Body of pancreas (tissue), 4 donors: ENCODE measurements at regions not wholly inside any gene's neighbourhood (a gene's known extent, or its start where the extent isn't known, plus 50 kb on each side); places are given as distances from the start of the nearest gene placed in this dataset.

Experiments used
- ATAC-seq: fragments of 150-250 bp; one replicate; pipeline ENCODE4 v1.9.1; 2016
- DNase-seq, 4 donors: peaks; one replicate each; pipeline ENCODE4 v3.0.0-alpha.2; 2019
- H3K27ac ChIP-seq, 4 donors: fragments of 200-600 bp; sonication (generic); 1 replicate in 3 of 4; 2 replicates in 1 of 4; pipeline versions ENCODE4 v1.5.1 to v1.6.1; 2016 to 2019; ENCODE audit warnings: mild to moderate bottlenecking in 1 of 4, mixed read lengths in 1 of 4, moderate library complexity in 1 of 4
- H3K27me3 ChIP-seq, 2 donors: fragments of 200-600 bp; sonication (generic); one replicate each; pipeline ENCODE4 v1.6.0; 2016; ENCODE audit warnings: mild to moderate bottlenecking in 1 of 2
- H3K36me3 ChIP-seq, 2 donors: fragments of 200-600 bp; sonication (generic); replicated peaks in 1 of 2; 2 replicates each; pipeline ENCODE4 v1.5.1; 2016; ENCODE audit warnings: low read depth in 2 of 2; ENCODE audit not compliant: insufficient read depth in 1 of 2
- H3K4me1 ChIP-seq: fragments of 200-600 bp; sonication (generic); one replicate; pipeline ENCODE4 v1.6.0; 2016
- H3K4me3 ChIP-seq, 2 donors: fragments of 200-600 bp; sonication (generic); 1 replicate in 1 of 2; 2 replicates in 1 of 2; pipeline ENCODE4 v1.5.1; 2016 to 2019
- H3K9me3 ChIP-seq, 3 donors: fragments of 200-600 bp; sonication (generic); 1 replicate in 2 of 3; 2 replicates in 1 of 3; pipeline ENCODE4 v1.5.1; 2016
- POLR2A ChIP-seq, 3 donors: fragments of 450-650 bp; IDR thresholded peaks; one replicate each; pipeline ENCODE4 v1.6.1; 2016; ENCODE audit warnings: antibody characterized with exemption in 3 of 3, mild to moderate bottlenecking in 2 of 3
- WGBS, 2 donors: methylation state at CpG; one replicate each; pipeline ENCODE4 v1.1.5; 2017; 5-methylcytosine and 5-hydroxymethylcytosine counted together
- intact Hi-C: fragments of 100-400 bp; cut with DNase I; formaldehyde crosslinking; loops from one replicate; pipeline ENCODE4 v1.15.1; 2023
- TF ChIP-seq, protein P1 (sequence below), 7 experiments: fragments of 450-650 bp in 4 of 7; fragments of 200-600 bp in 3 of 7; sonication (generic) in 3 of 7; IDR thresholded peaks; one replicate each; pipeline ENCODE4 v1.5.1; 2016 to 2019; ENCODE audit warnings: antibody characterized with exemption in 7 of 7

- no peak overlapping the region for H3K27ac ChIP-seq
- H3K4me3 ChIP-seq, result no peak overlapping the region
- DNase-seq (no peak), ATAC-seq (no peak)
- H3K27me3 ChIP-seq, result no peaks in the 10 kb centered on the region
- WGBS, 2 donors, result 67 to 75% methylated on average over 2 of the region's 2 CpGs
- intact Hi-C loops, result no loop called here
- no peaks in the 10 kb centered on the region for H3K36me3 ChIP-seq
- H3K4me1 ChIP-seq, result no peaks in the 10 kb centered on the region
- no peaks in the 10 kb centered on the region for H3K9me3 ChIP-seq
- TF ChIP-seq POLR2A (IDR thresholded peaks at IDR 0.05), result no peak
- TF ChIP-seq, protein P1, sequence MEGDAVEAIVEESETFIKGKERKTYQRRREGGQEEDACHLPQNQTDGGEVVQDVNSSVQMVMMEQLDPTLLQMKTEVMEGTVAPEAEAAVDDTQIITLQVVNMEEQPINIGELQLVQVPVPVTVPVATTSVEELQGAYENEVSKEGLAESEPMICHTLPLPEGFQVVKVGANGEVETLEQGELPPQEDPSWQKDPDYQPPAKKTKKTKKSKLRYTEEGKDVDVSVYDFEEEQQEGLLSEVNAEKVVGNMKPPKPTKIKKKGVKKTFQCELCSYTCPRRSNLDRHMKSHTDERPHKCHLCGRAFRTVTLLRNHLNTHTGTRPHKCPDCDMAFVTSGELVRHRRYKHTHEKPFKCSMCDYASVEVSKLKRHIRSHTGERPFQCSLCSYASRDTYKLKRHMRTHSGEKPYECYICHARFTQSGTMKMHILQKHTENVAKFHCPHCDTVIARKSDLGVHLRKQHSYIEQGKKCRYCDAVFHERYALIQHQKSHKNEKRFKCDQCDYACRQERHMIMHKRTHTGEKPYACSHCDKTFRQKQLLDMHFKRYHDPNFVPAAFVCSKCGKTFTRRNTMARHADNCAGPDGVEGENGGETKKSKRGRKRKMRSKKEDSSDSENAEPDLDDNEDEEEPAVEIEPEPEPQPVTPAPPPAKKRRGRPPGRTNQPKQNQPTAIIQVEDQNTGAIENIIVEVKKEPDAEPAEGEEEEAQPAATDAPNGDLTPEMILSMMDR (IDR thresholded peaks at IDR 0.05), result no peak
Observed at GRCh38 chr4:125131891-125132680, 182.7 kb upstream of the FAT4 start.

DNA sequence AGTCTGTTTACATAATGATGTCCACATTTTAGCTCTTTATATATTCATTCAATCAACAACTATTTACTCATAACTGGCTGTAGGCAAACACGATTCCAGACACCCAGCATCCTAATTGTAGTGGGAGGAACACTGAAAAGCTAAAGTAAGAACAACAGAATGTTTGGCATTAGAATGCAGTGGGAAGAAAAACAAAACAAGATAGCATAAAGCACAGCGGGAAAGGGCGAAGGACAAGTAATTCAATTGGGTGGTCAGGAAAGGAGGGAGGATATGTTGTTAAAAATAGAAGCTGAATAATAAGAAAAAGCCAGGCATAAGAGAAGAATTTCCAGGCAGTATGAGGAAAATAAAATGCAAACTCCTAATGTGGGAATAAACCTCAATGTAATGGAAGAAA is 189.5 kb upstream of the FAT4 start:
- no peak for DNase-seq

GRCh38 chr4:125123570-125124109 is 191.1 kb upstream of the FAT4 start:
- H3K36me3 ChIP-seq, result no peaks in the 10 kb centered on the region
- intact Hi-C loops, result no loop called here
- no peak for DNase-seq
- no peak overlapping the region for H3K27ac ChIP-seq
- H3K27me3 ChIP-seq, result no peaks in the 10 kb centered on the region
- H3K9me3 ChIP-seq, result no peaks in the 10 kb centered on the region
- no peak overlapping the region for H3K4me3 ChIP-seq
- no peak for ATAC-seq
- H3K4me1 ChIP-seq, result no peaks in the 10 kb centered on the region
- TF ChIP-seq, protein P1 (IDR thresholded peaks at IDR 0.05), result no peak
- TF ChIP-seq POLR2A (IDR thresholded peaks at IDR 0.05), result no peak
- WGBS, 2 donors, result 82 to 83% methylated on average over 3 of the region's 3 CpGs

More for the DNA sequence above, 189.5 kb upstream of the FAT4 start:
- no peaks in the 10 kb centered on the region for H3K27me3 ChIP-seq
- no peaks in the 10 kb centered on the region for H3K4me1 ChIP-seq
- no peak overlapping the region for H3K27ac ChIP-seq
- intact Hi-C loops, result no loop called here
- WGBS, 2 donors, result 70 to 75% methylated on average over 3 of the region's 3 CpGs
- no peaks in the 10 kb centered on the region for H3K36me3 ChIP-seq
- no peak for TF ChIP-seq POLR2A (IDR thresholded peaks at IDR 0.05)
- TF ChIP-seq, protein P1 (IDR thresholded peaks at IDR 0.05), result no peak
- no peak for ATAC-seq
- no peak overlapping the region for H3K4me3 ChIP-seq
- no peaks in the 10 kb centered on the region for H3K9me3 ChIP-seq

DNA sequence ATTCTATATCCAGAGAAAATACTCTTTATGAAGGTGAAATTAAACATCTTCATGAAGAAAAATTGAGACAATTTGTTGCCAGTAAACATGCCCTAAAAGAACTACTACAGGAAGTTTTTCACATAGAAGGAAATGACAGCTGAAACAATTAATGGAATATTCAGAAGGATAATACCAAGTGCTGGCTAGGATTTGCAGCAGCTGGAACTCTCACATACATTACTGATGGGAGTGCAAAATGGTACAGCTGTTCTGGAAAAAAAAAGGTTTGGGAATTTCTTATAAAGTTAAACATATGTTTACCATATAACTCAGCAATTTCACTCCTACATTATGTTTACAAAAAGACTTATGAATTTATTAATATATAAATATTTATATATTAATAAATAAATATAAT is 193.2 kb upstream of the FAT4 start:
- intact Hi-C loops, result no loop called here
- Histone ChIP-seq H3K36me3 (no peaks in the 10 kb centered on the region), H3K27ac (no peak overlapping the region), H3K9me3 (no peaks in the 10 kb centered on the region), H3K27me3 (no peaks in the 10 kb centered on the region), H3K4me3 (no peak overlapping the region), H3K4me1 (no peaks in the 10 kb centered on the region)
- DNase-seq (no peak), ATAC-seq (no peak)
- no peak for TF ChIP-seq POLR2A (IDR thresholded peaks at IDR 0.05)
- TF ChIP-seq, protein P1 (IDR thresholded peaks at IDR 0.05), result no peak

GRCh38 chr4:125116431-125116830 is 198.3 kb upstream of the FAT4 start:
- H3K27me3 ChIP-seq, result no peaks in the 10 kb centered on the region

More at GRCh38 chr4:125116431-125116830, 198.3 kb upstream of the FAT4 start:
- H3K4me1 ChIP-seq, result no peaks in the 10 kb centered on the region
- H3K9me3 ChIP-seq, result no peaks in the 10 kb centered on the region
- intact Hi-C loops, result no loop called here
- DNase-seq (no peak), ATAC-seq (no peak)
- 13 to 26% methylated on average over 1 of the region's 1 CpG for WGBS, 2 donors
- H3K27ac ChIP-seq, result no peak overlapping the region
- no peaks in the 10 kb centered on the region for H3K36me3 ChIP-seq
- no peak overlapping the region for H3K4me3 ChIP-seq
- TF ChIP-seq, protein P1 (IDR thresholded peaks at IDR 0.05), result no peak
- no peak for TF ChIP-seq POLR2A (IDR thresholded peaks at IDR 0.05)
